Endothelial cell of umbilical vein (primary cell): ENCODE measurements at regions not wholly inside any gene's neighbourhood (a gene's known extent, or its start where the extent isn't known, plus 50 kb on each side); places are given as distances from the start of the nearest gene placed in this dataset.

ENCODE experiments used
- EZH2 ChIP-seq: IDR thresholded peaks from 2 replicates; pipeline ENCODE4 v1.6.1; 2012; ENCODE audit warnings: borderline replicate concordance, low read depth, mild to moderate bottlenecking, moderate library complexity, low read length, inconsistent platforms; ENCODE audit not compliant: severe bottlenecking
- FOS ChIP-seq: IDR thresholded peaks from 2 replicates; pipeline ENCODE4 v1.6.1; 2011; ENCODE audit warnings: mild to moderate bottlenecking, low read length, moderate library complexity, borderline replicate concordance; ENCODE audit not compliant: insufficient read depth
- GATA2 ChIP-seq: IDR thresholded peaks from 2 replicates; pipeline ENCODE4 v1.7.0; 2011; ENCODE audit warnings: low read depth, mild to moderate bottlenecking, moderate library complexity, mixed read lengths, low read length; ENCODE audit not compliant: insufficient read length, insufficient read depth
- JUN ChIP-seq: IDR thresholded peaks from 2 replicates; pipeline ENCODE4 v1.6.1; 2011; ENCODE audit warnings: borderline replicate concordance, low read depth; ENCODE audit not compliant: insufficient read length, insufficient read depth
- MYC ChIP-seq: IDR thresholded peaks from one replicate; pipeline ENCODE4 v1.6.1; 2011; ENCODE audit warnings: mild to moderate bottlenecking, low read depth, low read length
- POLR2A ChIP-seq: IDR thresholded peaks from 2 replicates; pipeline ENCODE4 v1.6.1; 2012; ENCODE audit warnings: low read depth, mild to moderate bottlenecking, control low read depth, low read length
- POLR2AphosphoS5 ChIP-seq: IDR thresholded peaks from 2 replicates; pipeline ENCODE4 v1.6.1; 2012; ENCODE audit warnings: low read depth, mild to moderate bottlenecking, control low read depth, low read length, moderate library complexity; ENCODE audit not compliant: insufficient read depth
- TF ChIP-seq, protein P1 (sequence below), 2 donors: IDR thresholded peaks; 1 replicate in 1 of 2; 2 replicates in 1 of 2; pipeline ENCODE4 v1.5.1; 2011; ENCODE audit warnings: low read length in 2 of 2, mild to moderate bottlenecking in 2 of 2, moderate library complexity in 2 of 2, control low read depth in 1 of 2, inconsistent platforms in 1 of 2, low read depth in 1 of 2; ENCODE audit not compliant: insufficient read depth in 1 of 2; ENCODE audit errors: extremely low read depth in 1 of 2
- TF ChIP-seq, protein P2 (sequence below): IDR thresholded peaks from 2 replicates; pipeline ENCODE4 v1.6.1; 2011; ENCODE audit not compliant: insufficient read depth, insufficient read length

DNA sequence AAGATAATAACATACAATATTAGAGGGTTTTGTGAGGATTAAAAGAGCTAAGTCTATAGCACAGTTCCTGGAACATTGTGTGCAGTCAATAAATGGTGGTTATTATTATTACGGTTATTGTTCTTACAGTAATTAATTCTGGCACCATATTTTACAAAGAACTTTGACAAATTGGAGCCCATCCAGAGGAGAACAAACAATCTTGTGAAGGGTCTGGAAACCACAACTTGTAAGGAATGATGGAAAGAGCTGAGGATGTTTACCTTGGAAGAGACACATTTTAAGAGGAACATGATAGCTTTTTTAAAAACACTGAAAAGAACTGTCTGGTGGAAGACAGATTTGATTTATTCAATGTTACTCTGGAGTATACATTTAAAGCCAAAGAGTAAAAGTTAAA is 150.5 kb upstream of the KRR1 start:
- TF ChIP-seq, protein P1, sequence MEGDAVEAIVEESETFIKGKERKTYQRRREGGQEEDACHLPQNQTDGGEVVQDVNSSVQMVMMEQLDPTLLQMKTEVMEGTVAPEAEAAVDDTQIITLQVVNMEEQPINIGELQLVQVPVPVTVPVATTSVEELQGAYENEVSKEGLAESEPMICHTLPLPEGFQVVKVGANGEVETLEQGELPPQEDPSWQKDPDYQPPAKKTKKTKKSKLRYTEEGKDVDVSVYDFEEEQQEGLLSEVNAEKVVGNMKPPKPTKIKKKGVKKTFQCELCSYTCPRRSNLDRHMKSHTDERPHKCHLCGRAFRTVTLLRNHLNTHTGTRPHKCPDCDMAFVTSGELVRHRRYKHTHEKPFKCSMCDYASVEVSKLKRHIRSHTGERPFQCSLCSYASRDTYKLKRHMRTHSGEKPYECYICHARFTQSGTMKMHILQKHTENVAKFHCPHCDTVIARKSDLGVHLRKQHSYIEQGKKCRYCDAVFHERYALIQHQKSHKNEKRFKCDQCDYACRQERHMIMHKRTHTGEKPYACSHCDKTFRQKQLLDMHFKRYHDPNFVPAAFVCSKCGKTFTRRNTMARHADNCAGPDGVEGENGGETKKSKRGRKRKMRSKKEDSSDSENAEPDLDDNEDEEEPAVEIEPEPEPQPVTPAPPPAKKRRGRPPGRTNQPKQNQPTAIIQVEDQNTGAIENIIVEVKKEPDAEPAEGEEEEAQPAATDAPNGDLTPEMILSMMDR (IDR thresholded peaks at IDR 0.05; ENCODE audit: extremely low read depth in 1 of 2, insufficient read depth in 1 of 2, low read depth in 1 of 2, low read length in 2 of 2) = no peak
- TF ChIP-seq FOS = no peak
- TF ChIP-seq EZH2 = no peak
- TF ChIP-seq POLR2AphosphoS5 = no peak
- TF ChIP-seq, protein P2, sequence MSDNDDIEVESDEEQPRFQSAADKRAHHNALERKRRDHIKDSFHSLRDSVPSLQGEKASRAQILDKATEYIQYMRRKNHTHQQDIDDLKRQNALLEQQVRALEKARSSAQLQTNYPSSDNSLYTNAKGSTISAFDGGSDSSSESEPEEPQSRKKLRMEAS = no peak
- TF ChIP-seq POLR2A = no peak
- TF ChIP-seq JUN = no peak
- no peak for TF ChIP-seq MYC
- TF ChIP-seq GATA2 = no peak
